ENCODE measurements at regions not wholly inside any gene's neighbourhood (a gene's known extent, or its start where the extent isn't known, plus 50 kb on each side); places are given as distances from the start of the nearest gene placed in this dataset.

GRCh38 chr14:82270286-82270685, 736.6 kb upstream of the SEL1L start:
- Histone ChIP-seq H3K9me3 (peaks cover 10% of the 10 kb centered on the region), H3K4me1 (peaks cover 18% of the 10 kb centered on the region), H3K36me3 (ENCODE audit: control insufficient read depth, insufficient read depth, low read length) (no peaks in the 10 kb centered on the region), H3K4me3 (ENCODE audit: low read depth, low read length) (no peak overlapping the region), H3K27me3 (replicated peaks; ENCODE audit: control insufficient read depth, insufficient read depth, low read length) (no peaks in the 10 kb centered on the region)
- Mint-ChIP-seq H3K27ac (ENCODE audit: unreplicated experiment) (no peak overlapping the region), H3K4me3 (ENCODE audit: unreplicated experiment) (no peak overlapping the region), H3K4me1 (ENCODE audit: low read depth, unreplicated experiment) (peaks cover 17% of the 10 kb centered on the region), H3K27me3 (ENCODE audit: insufficient read depth, unreplicated experiment) (no peaks in the 10 kb centered on the region), H3K36me3 (ENCODE audit: insufficient read depth, unreplicated experiment) (no peaks in the 10 kb centered on the region), H3K9me3 (ENCODE audit: unreplicated experiment) (peaks cover 60% of the 10 kb centered on the region)
- intact Hi-C loops (cut with micrococcal nuclease; ENCODE audit: unreplicated experiment) = no loop called here
- BruUV-seq (replicated peaks) = no TSS peak
- TF ChIP-seq CTCF (IDR thresholded peaks at IDR 0.05; ENCODE audit: insufficient read depth in 1 of 2, low read depth in 1 of 2, low read length in 1 of 2, severe bottlenecking in 1 of 2, unreplicated experiment in 1 of 2) = no peak
- DNase-seq = peak; percentile 22 to 53
- CTCF ChIA-PET = interaction anchor here (0.6 kb wide), 1 partner anchor 661 kb away, joined by 3 read pairs; no protein-coding TSS in a partner anchor
- POLR2A ChIA-PET = no interaction called here

GRCh38 chr14:82298811-82299210, 765.2 kb upstream of the SEL1L start:
- POLR2A ChIA-PET = no interaction called here
- Mint-ChIP-seq H3K4me1 (ENCODE audit: low read depth, unreplicated experiment) (no peaks in the 10 kb centered on the region), H3K27me3 (ENCODE audit: insufficient read depth, unreplicated experiment) (no peaks in the 10 kb centered on the region), H3K36me3 (ENCODE audit: insufficient read depth, unreplicated experiment) (no peaks in the 10 kb centered on the region), H3K27ac (ENCODE audit: unreplicated experiment) (no peak overlapping the region), H3K4me3 (ENCODE audit: unreplicated experiment) (no peak overlapping the region), H3K9me3 (ENCODE audit: unreplicated experiment) (no peaks in the 10 kb centered on the region)
- Histone ChIP-seq H3K27me3 (replicated peaks; ENCODE audit: control insufficient read depth, insufficient read depth, low read length) (no peaks in the 10 kb centered on the region), H3K9me3 (no peaks in the 10 kb centered on the region), H3K4me1 (no peaks in the 10 kb centered on the region), H3K4me3 (ENCODE audit: low read depth, low read length) (no peak overlapping the region), H3K36me3 (ENCODE audit: control insufficient read depth, insufficient read depth, low read length) (no peaks in the 10 kb centered on the region)
- no peak for TF ChIP-seq CTCF (IDR thresholded peaks at IDR 0.05; ENCODE audit: insufficient read depth in 1 of 2, low read depth in 1 of 2, low read length in 1 of 2, severe bottlenecking in 1 of 2, unreplicated experiment in 1 of 2)
- CTCF ChIA-PET = no interaction called here
- no peak for DNase-seq
- intact Hi-C loops (cut with micrococcal nuclease; ENCODE audit: unreplicated experiment) = no loop called here
- BruUV-seq (replicated peaks) = no TSS peak

GRCh38 chr14:82309199-82309598, 775.5 kb upstream of the SEL1L start:
- Mint-ChIP-seq H3K4me1 (ENCODE audit: low read depth, unreplicated experiment) (peaks cover 6% of the 10 kb centered on the region), H3K9me3 (ENCODE audit: unreplicated experiment) (peaks cover 29% of the 10 kb centered on the region), H3K4me3 (ENCODE audit: unreplicated experiment) (no peak overlapping the region), H3K36me3 (ENCODE audit: insufficient read depth, unreplicated experiment) (no peaks in the 10 kb centered on the region), H3K27me3 (ENCODE audit: insufficient read depth, unreplicated experiment) (no peaks in the 10 kb centered on the region), H3K27ac (ENCODE audit: unreplicated experiment) (no peak overlapping the region)
- TF ChIP-seq CTCF (IDR thresholded peaks at IDR 0.05; ENCODE audit: insufficient read depth in 1 of 2, low read depth in 1 of 2, low read length in 1 of 2, severe bottlenecking in 1 of 2, unreplicated experiment in 1 of 2) = no peak
- H3K36me3 ChIP-seq (ENCODE audit: control insufficient read depth, insufficient read depth, low read length) = no peaks in the 10 kb centered on the region
- peaks cover 5% of the 10 kb centered on the region; the same call in 1 of the 2 replicates for H3K9me3 ChIP-seq
- no peaks in the 10 kb centered on the region for H3K27me3 ChIP-seq (replicated peaks; ENCODE audit: control insufficient read depth, insufficient read depth, low read length)
- intact Hi-C loops (cut with micrococcal nuclease; ENCODE audit: unreplicated experiment) = no loop called here
- no peak for DNase-seq
- no peaks in the 10 kb centered on the region for H3K4me1 ChIP-seq
- H3K4me3 ChIP-seq (ENCODE audit: low read depth, low read length) = no peak overlapping the region
- POLR2A ChIA-PET = no interaction called here
- CTCF ChIA-PET = no interaction called here
- BruUV-seq (replicated peaks) = no TSS peak

Measured in Caco-2 (cell line).